HG02884 (cell line): ENCODE measurements at regions not wholly inside any gene's neighbourhood (a gene's known extent, or its start where the extent isn't known, plus 50 kb on each side); places are given as distances from the start of the nearest gene placed in this dataset.
"Not testable (repeated sequence)": the region's sequence is repeated elsewhere in the genome, so short reads cannot be mapped to it uniquely, and the experiment has no call there.

Source experiments
- ATAC-seq: cut with Tn5 transposase; IDR thresholded peaks from one replicate; pipeline ENCODE4 v1.9.1; 2021; ENCODE audit warnings: mild to moderate bottlenecking, moderate library complexity; ENCODE audit not compliant: unreplicated experiment

DNA sequence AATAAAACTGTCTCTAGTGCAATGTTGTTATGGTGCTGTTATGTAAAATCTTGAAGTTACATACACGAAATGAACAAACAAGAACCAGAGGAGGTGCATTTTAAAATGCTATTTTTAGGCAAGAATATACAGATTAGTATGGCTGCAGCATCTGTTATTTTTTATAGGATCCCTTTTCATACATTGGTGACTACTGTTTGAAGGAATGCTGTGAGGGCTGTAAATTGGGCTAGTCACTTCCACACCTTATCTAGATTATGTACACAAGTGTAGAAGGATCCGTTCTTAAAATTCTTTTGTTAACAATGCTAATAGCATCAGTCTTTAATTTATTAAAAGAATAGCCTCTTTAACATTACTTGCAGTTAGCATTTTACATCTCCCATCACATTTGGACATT is 284.3 kb upstream of the MDGA2 start:
- no peak for ATAC-seq

DNA sequence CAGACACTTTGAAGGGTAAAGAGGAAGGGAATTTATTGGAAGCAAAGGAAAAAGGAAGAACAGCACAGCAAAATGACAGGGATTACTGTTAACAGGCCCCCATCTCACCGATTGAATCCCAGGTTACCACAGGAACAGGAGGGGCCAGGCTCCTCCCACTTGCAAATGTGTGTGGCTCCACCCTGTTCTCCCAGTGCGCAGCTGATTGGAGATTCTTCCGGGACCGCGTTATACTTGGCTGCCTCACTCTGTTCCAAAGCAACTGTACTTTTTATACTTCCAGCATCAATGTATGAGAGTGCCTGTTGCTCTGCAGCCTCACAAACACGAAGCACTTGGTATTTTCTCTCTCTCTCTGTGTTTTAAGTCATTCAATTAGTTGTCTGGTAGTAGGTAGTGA is 273.6 kb upstream of the MDGA2 start:
- ATAC-seq, result no peak

- ATAC-seq, result no peak
These were observed 259.9 kb upstream of the MDGA2 start for GRCh38 chr14:47935332-47935731.

DNA sequence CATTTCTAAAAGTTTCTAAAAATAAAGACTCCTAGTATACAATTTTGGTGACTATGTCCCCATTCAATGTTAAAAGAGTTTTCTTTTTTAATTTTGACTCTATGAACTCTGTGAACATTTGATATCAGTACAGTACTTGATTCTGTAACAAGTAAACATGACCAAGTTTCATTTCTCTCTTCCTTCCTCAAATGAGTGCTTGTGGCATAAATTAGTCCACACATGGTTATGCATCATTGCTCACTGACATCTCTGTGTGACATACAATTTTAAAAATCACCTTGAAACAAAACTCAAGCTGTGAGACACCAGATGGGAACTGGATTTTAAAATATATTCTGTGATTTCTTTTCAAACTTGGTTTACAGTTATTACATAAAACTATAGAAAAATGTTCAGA is 253.9 kb upstream of the MDGA2 start:
- ATAC-seq, result peak; percentile 78

DNA sequence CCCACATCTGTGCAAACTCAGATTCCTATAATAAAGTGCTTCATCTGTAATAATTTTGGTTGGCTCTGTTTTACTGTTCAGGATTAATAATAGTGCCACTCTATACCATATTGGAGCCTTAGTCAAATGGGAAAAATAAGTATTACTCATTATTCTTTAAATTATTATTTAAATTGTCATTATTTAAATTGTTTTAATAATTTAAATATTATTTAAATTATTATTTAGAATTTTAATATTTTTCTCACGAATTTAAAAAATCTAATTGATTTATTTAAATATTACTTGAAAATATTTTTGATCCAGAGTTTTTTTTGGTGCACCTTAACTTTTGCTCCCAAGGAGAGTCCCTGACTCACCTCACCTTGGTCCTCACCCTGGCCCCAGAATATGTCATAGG is 245.7 kb upstream of the MDGA2 start:
- no peak for ATAC-seq

DNA sequence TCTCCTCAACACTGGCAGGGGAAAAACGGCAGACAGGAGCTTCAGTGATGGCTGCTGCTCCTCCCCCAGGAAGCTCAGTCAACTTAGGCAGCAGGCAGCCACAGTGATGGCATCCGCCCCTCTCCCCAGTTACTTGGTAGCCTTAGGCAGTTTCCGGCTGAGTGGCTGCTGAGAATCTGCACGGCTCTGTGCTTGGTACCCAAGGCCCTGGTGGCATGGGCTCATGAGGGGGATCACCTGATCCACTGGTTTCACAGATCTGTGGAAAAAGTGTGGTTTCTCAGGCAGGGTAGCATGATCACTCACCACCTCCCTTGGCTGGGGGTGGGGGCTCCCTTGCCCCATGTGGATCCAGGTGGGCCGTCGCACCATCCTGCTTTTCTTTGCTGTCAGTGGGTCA is 244.6 kb upstream of the MDGA2 start:
- no peak for ATAC-seq

GRCh38 chr14:47919334-47919846 is 244.0 kb upstream of the MDGA2 start:
- ATAC-seq, result no peak

DNA sequence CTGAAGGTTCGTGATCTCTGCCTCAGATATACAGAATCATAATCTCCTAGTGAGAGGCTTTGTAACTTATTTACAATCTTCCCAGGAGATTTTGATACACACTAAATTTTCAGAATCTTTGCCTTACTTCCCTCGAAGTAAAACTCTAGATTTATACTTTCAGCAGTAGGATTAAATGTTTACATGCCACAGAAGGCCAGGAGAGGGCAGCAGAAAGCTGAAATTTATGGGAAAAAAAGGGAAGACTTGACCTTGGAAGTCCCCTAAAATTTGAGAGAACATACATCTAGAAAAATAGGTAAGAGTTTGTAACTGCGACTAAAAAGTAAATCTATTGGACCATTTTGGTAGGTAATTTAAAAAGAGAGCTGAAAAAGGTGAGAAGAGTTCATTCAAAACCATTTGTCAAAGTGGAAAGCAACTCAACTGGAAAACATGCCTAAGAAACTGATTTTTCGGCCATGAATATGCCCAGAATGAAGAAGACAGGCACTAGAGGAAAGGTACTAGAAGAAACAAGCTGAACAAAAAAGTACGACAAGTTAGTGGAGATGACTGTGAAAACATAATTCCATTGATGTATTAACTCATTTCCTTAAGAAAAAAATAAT is 242.0 kb upstream of the MDGA2 start:
- no peak for ATAC-seq

- not testable (repeated sequence) for ATAC-seq
These were observed 225.7 kb upstream of the MDGA2 start for GRCh38 chr14:47901141-47901540.

- ATAC-seq, result no peak
These were observed 224.3 kb upstream of the MDGA2 start for GRCh38 chr14:47899685-47900084.

GRCh38 chr14:47874350-47874749 is 198.9 kb upstream of the MDGA2 start:
- no peak for ATAC-seq

DNA sequence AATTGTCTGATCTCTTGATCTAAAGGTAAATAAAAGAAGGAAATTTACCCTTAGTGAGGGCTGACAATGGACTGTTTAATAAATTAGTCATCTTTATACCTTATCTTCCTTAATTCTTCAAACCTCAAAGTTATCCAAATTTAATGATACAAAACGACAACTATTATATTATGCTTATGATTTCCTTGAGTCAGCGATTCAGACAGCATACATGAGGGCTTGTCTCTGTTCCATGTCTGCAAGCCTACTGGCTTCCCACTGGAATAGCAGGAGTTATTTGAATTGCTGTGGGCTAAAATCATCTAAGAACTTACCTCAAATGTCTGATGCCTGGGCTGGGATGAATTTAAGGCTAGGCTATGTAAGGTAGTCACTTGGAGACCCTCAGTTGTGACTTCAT is 197.2 kb upstream of the MDGA2 start:
- ATAC-seq, result no peak

DNA sequence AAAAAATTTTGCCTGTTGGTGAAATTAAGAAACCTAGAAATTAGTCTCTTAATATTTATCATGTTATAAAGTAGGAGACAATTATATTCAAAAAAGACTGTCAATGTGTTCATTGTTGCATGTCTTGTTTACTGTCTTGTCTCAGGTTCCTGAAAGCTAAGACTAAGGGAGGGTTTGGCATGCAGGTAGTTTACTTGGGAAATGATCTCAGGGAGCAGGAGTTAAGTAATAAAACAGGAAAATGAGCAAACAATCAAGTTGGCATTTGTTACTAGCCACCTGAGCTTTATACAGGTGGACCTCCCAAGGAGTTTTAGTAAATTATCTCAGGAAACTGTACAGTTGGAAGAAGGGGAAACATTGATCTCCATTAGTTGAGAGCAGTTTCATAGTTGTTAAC is 188.0 kb upstream of the MDGA2 start:
- ATAC-seq, result no peak

- no peak for ATAC-seq
These were observed 182.2 kb upstream of the MDGA2 start for GRCh38 chr14:47857646-47858045.

DNA sequence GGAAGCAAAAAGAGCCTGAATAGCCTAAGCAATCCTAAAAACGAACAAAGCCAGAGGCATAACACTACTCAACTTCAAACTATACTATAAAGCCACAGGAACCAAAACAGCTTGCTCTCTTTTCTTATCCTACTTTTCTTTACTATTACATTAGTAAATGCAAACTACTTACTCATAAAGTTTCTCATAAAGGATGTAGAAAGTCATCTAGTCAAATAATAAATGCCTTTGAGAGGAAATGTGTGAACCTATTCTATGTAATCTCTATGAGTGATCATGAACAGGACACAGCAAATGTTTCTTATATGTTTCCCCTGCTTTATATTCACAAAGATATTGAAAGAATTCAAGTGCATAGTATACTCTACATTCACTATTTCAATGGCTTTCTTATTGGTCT is 176.9 kb upstream of the MDGA2 start:
- ATAC-seq, result no peak

- no peak for ATAC-seq
These were observed 170.6 kb upstream of the MDGA2 start for GRCh38 chr14:47846008-47846407.

DNA sequence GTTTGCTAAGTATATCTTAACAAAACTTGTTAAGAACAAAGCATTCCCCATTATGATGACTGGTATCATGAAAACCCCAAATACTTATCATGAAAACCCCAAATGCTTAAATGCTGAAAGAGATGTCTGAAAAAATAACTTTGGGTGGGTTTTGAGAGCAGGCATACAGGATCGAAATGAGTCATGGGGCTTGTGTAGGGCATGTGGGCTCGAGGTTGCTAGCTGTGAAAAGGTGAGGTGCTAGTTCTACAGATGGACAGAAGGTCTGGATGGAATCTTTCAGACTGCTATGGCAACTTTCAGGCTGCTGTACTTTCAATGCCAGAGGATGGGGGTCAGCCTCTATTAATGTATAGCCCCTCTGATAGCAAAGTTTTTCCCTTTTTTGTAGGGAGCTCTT is 167.8 kb upstream of the MDGA2 start:
- ATAC-seq, result no peak

GRCh38 chr14:47833011-47833410 is 157.6 kb upstream of the MDGA2 start:
- ATAC-seq, result no peak

DNA sequence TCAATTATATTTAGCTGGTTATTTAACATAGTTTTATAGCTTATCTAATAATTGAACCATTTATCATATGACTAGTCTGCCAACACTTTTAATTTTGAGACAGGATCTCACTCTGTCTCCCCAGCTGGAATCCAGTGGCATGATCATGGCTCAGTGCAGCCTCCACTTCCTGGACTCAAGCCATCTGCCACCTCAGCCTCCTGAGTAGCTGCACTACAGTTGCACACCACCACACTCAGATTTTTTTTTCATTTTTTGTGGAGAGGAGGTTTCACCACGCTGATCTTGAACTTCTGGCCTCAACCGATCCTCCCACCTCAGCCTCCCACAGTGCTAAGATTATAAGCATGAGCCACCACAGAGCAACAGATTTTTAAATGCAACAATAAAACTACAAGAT is 151.4 kb upstream of the MDGA2 start:
- no peak for ATAC-seq

DNA sequence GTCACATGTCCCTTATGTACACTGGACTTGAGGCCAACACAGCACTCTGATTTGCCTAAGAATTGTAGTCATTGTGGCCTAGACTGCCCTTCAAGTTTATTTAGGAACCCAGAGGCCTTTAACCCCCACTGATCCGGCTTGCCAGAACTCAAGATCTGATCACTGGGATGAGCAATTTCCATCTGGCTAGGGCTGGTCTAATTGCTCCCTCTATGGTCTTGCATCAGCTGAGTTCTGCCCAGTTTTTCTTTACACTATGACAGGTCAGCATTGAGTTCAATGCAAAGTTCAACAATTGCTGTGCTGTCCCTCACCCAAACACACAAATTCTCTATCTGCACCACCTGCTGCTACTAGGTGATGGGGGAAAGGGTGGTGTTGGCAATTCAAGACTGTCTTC is 146.9 kb upstream of the MDGA2 start:
- ATAC-seq, result no peak

- ATAC-seq, result no peak
These were observed 145.7 kb upstream of the MDGA2 start for GRCh38 chr14:47821135-47821534.

DNA sequence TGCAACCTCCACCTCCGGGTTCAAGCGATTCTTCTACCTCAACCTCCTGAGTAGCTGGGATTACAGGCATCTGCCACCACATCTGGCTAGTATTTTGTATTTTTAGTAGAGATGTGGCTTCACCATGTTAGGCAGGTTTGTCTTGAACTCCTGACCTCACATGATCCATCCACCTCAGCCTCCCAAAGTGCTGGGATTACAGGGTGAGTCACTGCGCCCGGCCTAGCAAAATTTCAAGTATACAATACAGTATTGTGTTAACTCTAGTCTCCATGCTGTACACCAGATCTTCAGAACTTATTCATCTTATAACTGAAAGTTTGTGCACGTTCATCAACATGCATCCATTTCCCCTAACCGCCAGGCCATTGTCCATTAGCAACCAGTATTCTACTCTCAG is 115.1 kb upstream of the MDGA2 start:
- ATAC-seq, result no peak

GRCh38 chr14:47785058-47785457 is 109.7 kb upstream of the MDGA2 start:
- no peak for ATAC-seq
